GM18505 (cell line): ENCODE measurements at regions not wholly inside any gene's neighbourhood (a gene's known extent, or its start where the extent isn't known, plus 50 kb on each side); places are given as distances from the start of the nearest gene placed in this dataset.
"Not testable (repeated sequence)": the region's sequence is repeated elsewhere in the genome, so short reads cannot be mapped to it uniquely, and the experiment has no call there.

ENCODE experiments used
- ATAC-seq: cut with Tn5 transposase; IDR thresholded peaks from one replicate; pipeline ENCODE4 v1.9.1; 2021; ENCODE audit not compliant: unreplicated experiment
- POLR2A ChIP-seq: IDR thresholded peaks from 4 replicates; pipeline ENCODE4 v1.6.1; 2011; ENCODE audit warnings: borderline replicate concordance; ENCODE audit not compliant: insufficient read depth, insufficient read length; ENCODE audit errors: extremely low read depth

DNA sequence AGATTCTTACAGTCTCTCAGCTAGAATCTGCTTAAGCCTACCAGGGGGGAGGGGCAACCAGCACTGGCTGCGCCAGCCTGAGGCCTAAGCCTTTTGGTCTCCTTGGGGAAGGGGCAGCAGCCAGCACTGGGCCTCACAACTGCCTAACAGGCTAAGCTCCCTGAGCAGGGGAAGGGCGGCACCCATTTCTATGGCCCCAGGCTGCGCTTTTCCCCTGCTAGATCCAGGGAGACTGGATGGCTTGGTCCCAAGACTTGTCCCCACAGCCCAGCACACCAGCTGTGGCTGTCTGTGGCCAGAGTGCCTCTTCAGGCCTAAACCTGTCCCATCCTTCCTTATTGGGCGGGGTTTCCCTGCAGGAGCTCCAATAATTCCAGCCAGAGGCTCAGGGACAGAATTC is 1230.3 kb upstream of the CRIM1 start:
- TF ChIP-seq POLR2A = no peak
- ATAC-seq = no peak

DNA sequence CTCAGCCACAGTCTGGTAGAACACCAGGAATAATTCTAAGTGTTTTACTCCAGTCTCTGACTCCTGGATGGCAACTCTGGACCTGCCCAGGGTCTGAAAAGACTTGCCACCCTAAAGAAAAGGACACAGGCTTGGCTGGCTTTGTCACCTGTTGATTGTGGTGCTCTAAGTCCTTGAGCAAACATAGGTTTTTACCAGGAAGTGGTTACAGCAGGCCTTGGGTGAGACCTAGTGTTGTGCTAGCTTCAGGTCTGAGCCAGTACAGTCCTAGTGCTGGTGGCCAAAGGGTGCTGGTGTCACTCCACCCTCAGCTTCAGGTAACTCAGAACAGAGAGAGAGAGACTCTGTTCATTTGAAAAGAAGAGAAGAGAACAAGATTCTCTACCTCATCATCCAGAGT is 1239.4 kb upstream of the CRIM1 start:
- no peak for TF ChIP-seq POLR2A
- no peak for ATAC-seq

DNA sequence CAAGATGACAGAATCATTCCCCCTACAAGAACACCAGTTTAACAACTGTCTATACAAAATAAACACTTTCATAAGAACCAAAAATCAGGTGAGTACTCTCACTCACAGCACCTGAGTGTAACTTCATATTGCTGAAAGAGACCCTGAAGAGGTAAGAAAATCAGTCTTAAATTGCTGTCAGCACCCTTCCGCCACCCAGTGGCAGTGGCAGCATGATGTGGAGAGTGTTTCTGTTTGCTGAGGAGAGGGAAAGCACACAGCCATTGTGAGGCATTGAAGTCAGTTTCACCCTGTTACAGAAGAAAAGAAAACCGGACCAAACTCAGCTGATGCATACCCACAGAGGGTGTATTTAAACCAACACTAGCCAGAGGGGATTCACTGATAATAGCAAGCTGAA is 1240.8 kb upstream of the CRIM1 start:
- TF ChIP-seq POLR2A = no peak
- ATAC-seq = no peak

DNA sequence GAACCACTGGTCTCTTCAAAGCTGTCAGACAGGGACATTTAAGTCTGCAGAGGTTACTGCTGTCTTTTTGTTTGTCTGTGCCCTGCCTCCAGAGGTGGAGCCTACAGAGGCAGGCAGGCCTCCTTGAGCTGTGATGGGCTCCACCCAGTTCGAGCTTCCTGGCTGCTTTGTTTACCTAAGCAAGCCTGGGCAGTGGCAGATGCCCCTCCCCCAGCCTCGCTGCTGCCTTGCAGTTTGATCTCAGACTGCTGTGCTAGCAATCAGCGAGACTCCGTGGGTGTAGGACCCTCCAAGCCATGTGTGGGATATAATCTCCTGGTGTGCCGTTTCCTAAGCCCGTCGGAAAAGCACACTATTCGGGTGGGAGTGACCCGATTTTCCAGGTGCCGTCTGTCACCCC is 1243.2 kb upstream of the CRIM1 start:
- ATAC-seq = not testable (repeated sequence)

DNA sequence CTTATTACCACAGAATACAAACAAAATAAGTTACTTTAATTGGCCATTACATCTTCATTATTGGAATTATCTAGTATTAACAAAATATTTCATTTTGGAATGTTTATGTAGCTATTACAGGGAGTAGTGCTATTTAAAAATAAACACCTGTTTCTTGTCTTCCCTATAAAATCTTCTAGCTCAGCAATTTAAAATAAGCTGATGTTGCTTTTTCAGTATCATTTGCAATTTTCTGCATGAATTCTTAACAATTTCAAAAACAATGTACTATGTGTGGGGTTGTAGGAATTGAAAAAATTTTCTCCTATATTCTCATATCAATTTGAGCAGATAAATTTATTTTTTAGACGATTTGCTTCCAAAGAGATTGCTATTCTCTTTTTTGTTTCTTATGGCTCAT is 1251.3 kb upstream of the CRIM1 start:
- no peak for ATAC-seq
- TF ChIP-seq POLR2A = no peak

DNA sequence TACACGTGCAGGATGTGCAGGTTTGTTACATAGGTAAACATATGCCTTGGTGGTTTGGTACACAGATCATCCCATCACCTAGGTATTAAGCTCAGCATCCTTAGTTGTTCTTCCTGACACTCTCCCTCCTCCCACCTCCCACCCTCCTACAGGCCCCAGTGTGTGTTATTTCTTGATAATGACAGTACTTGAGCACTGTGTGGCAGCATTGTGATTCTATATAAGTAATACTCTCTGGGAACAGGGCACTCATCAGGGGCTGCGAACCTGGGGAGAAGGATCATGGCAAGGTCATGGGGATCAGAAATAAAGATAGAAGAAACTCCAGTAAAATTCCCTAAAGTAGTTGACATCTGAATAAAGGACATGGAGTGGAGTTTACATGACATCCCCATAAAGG is 1256.2 kb upstream of the CRIM1 start:
- no peak for TF ChIP-seq POLR2A
- no peak for ATAC-seq

DNA sequence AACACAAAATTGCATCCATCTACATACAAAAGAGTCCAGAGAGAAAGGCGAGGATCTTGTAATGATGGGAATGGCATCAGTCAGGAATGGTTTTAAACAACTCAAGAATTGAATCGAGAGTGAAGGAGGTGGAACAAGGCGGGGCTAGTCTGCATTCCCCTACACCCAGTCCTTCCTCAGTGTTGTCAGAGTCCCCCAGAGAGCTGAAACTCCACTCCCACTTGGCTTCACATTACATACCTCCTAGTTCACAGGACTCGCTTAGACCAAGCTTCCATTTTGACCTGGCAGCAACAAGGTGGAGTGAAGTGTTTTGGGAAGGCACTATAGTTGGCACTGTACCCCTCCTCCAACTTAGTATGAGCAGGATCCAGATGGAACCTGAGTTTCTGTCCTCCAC is 1273.5 kb upstream of the CRIM1 start:
- TF ChIP-seq POLR2A = no peak
- no peak for ATAC-seq

DNA sequence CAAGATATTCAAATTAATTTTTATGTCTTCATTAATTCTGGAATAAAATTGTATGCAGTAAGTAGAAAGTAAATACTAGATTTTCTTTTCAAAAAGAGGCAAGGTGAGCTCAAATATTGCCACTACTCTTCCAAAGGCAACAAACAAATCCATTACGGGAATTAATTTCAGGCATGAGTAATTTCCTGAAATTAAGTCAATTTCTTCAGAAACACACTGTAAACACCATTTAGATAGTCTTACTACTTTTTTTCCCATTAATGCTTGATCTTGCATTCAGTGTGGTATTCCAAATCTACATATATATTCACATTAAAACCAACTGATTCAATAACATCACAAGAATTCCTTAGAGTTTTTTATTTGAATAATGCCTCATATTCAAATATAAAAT is 1274.0 kb upstream of the CRIM1 start:
- TF ChIP-seq POLR2A = no peak
- ATAC-seq = no peak

DNA sequence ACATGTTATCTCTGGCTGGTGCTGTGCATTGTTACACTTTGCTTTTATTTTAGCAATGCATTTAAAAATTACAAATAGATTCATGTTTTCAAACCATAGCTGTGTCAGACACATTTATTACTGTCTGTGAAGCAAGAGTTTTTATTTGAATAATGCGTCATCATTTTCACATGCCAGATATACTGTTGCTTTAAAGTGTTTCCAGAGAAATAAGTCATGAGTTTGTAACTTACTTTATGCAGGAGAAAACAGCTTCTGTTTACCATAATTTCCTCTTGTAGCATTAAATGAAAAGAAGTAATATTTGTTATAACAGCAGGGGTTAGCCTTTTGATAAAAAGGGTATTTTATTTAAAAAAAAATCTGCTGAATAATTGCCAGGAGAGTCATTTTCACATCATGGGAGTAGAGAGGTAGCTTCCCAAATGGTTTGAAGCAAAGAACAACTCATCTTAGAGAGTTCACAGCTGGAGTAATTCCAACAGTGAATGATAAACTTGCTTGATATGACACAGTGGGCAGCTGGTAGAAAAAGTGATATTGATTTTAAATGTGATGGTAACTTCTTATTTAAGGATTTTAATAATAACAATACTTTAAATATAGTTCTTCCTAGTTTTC is 1274.5 kb upstream of the CRIM1 start:
- no peak for TF ChIP-seq POLR2A
- ATAC-seq = no peak

DNA sequence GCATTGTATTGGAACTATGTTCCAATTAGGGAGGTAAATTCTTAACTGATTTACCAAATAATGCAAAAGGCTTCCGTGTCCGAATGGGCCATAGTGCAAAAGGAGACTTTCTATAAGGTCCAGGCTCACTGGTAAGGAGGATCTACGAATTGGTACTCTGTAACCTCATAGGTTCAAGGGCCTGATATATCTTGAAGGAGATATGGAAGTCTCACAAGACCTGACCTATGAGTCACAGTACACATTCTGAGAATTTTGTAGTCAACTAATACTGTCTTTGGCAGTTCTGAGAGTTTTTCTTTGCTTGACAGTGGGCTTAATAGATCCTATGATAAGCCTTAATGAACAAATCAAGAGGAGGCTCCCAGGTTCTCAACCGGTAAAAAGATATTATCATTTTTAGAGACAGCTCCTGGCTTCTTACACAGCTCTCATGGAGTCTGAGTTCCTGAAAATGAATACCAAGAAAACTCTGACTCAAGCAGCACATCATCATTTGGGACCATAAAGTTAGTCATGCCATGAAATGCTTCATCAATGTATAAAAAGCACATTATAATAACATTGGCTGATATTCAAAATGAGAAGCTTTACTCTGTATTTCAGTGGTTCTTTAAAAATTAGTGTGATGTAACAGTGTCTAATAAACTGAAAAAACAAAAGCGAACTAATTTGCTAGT is 1275.2 kb upstream of the CRIM1 start:
- TF ChIP-seq POLR2A = no peak
- no peak for ATAC-seq

DNA sequence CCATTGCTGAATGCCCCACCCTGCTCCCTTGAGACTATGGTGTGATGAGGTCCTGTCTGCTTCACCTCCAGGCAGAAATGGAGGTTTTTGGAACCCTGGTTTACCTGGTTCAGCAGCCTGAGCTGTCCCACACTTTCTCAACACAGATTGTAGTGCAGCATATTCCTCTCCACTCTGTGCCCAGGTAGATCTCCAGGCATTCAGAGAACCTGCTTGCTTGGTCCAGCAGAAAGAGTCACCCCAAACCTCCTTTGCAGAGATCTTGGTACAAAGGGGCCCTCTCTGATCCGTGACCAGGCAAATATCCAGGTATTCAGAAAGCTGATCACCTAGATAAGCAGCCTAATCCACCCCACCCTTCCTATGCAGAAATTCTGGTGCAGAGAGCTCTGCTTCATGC is 1288.2 kb upstream of the CRIM1 start:
- TF ChIP-seq POLR2A = no peak
- ATAC-seq = no peak

DNA sequence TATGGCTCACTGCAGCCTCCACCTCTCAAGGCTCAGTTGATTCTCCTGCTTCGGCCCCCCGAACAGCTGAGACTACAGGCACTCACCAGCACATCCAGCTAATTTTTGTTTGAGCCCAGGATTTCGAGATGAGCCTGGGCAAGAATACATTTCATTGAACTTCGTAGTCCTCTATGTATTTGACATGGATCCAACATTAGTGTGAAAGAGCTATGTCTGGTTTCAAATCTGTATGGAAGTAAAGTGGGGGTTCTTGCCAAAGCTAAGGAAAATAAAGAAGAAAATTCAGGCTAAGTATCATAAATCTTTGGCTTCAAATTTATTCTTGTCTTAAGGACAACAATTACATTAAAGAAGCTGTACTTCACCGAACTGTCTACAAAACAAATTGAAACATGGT is 1291.7 kb upstream of the CRIM1 start:
- TF ChIP-seq POLR2A = no peak
- no peak for ATAC-seq

DNA sequence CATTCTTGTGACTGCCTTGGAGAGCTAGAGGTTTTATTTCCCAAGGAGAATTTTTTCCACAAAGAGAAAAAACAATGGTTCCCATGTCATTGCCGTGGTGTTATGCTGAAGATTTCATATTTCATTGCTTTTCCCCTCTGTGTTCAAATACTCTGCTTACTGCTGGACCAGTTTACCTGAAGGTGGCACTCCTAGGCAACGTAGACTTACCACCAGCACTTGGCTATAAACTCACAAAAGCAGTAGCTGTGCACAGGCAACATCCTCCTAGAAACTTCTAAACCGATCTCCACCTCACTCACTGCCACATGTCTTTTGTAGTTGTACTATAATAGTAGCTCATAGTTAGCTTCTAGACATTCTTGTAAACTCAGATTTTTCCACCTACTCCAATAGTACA is 1319.7 kb upstream of the CRIM1 start:
- no peak for ATAC-seq

DNA sequence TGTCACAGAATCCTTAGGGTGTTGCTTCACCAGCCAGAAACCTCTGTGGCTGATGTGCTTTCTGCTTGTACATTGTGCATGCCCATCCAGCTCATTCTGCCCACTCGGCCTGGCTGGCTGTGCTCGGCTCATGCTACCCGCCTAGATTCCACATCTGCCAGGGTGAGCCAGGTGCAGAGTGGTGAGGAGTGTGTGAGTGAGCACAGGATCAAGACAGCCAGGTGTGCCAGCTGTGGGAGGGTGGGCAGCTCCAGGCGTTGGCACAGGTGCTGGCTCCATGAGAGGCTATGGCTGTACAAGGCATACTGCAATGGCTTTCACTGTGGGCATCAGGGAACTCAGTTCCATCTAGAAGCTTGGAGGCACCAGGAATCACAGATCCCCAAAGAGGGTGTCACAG is 1321.8 kb upstream of the CRIM1 start:
- no peak for TF ChIP-seq POLR2A
- no peak for ATAC-seq

More for the DNA sequence above, 1319.7 kb upstream of the CRIM1 start:
- TF ChIP-seq POLR2A = no peak

DNA sequence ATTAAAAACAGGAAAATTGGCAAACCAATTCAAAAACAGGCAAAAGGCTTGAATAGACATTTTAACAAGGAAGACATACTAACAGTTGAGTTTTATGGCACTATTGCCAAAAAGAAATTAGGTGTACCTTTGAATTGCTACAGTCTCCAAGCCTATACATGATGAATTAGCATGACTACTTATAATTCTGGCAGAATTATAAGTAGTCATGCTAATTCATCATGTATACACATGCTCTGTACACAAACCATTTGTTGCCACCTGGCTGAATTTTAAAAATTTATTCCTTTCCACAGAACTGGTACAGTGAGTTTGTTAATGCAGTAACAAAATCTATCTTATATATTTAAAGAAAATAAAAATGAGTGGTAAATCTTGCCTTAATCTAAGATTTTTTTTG is 1332.0 kb upstream of the CRIM1 start:
- TF ChIP-seq POLR2A = no peak
- no peak for ATAC-seq

DNA sequence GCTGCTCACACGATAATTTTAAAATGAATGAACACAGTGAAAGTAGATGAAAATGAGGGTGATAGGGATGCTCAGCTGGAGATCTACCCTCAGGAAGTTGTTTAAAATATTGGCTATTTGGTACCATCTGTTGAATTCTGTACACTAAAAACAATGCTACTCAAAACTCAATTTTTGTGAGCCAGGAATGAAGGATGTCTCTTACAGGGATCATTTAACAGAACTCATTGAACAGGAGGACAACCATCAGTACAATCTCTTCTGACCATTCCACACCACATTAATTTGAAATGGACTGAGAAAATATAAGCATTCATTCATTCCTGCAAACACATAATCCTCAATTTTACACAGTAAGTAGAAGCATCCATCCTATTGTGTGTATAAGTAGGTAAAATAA is 1355.1 kb upstream of the CRIM1 start:
- ATAC-seq = no peak
- no peak for TF ChIP-seq POLR2A

DNA sequence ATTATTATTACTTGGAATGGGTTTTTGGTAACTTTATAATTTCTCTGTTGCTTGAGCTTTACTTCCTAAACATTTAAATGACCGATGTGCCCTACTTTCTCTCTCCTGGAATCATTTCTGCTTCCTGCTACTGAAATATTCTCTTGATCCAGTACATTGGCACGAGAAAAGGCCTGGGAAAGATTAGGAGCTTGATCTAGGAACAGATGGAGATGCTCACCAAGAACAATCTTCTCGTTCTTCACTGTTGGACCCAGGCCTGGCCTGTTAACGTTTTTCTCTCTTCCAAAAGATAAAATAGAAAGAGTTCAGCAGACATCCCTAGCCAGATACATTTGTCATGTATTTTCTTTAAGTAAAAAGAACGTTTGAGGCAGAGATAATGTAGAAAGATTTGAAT is 1356.8 kb upstream of the CRIM1 start:
- no peak for ATAC-seq
- no peak for TF ChIP-seq POLR2A
